AG04450 (cell line): ENCODE measurements at regions not wholly inside any gene's neighbourhood (a gene's known extent, or its start where the extent isn't known, plus 50 kb on each side); places are given as distances from the start of the nearest gene placed in this dataset.

Source experiments
- CTCF ChIA-PET: fragments of 300-600, 350-600 bp; formaldehyde crosslinking; extraction: SDS; loops from one replicate; lab custom pipeline; 2022; ENCODE audit warnings: antibody characterized with exemption, inconsistent platforms; lab: Charles Lee
- POLR2A ChIA-PET: fragments of 350-600 bp; formaldehyde crosslinking; extraction: SDS; loops from one replicate; lab custom pipeline; 2021; ENCODE audit warnings: antibody characterized with exemption, inconsistent platforms; lab: Yijun Ruan, JAX
- DNase-seq: peaks from one replicate; pipeline ENCODE4 v3.0.0-alpha.2; 2011; ENCODE audit warnings: low read depth, low spot score
- H3K27ac ChIP-seq: one replicate; pipeline ENCODE4 v1.5.1; 2012; ENCODE audit warnings: low read depth, low read length, control low read depth
- H3K27me3 ChIP-seq: one replicate; pipeline ENCODE4 v1.6.0; 2012; ENCODE audit warnings: low read length; ENCODE audit not compliant: control insufficient read depth, insufficient read depth
- H3K4me3 ChIP-seq: 2 replicates; pipeline ENCODE4 v1.5.1; 2011; ENCODE audit warnings: mild to moderate bottlenecking, low read depth, low read length, control low read depth
- H3K9me3 ChIP-seq: 2 replicates; pipeline ENCODE4 v1.5.1; 2012; ENCODE audit warnings: low read length; ENCODE audit not compliant: control insufficient read depth, insufficient read depth
- CTCF ChIP-seq: IDR thresholded peaks from 2 replicates; pipeline ENCODE4 v1.5.1; 2011; ENCODE audit warnings: low read depth, low read length, control low read depth, inconsistent platforms

- no peak overlapping the region for H3K27ac ChIP-seq
- H3K27me3 ChIP-seq: no peaks in the 10 kb centered on the region
- no peak for TF ChIP-seq CTCF
- ChIA-PET POLR2A (interaction anchor here (0.6 kb wide), 1 partner anchor 48 kb away, joined by 4 read pairs; no protein-coding TSS in a partner anchor), CTCF (interaction anchor here (1.2 kb wide), 1 partner anchor 23 kb away, joined by 3 read pairs; no protein-coding TSS in a partner anchor)
- no peak for DNase-seq
- no peak overlapping the region for H3K4me3 ChIP-seq
- H3K9me3 ChIP-seq: peaks cover 13% of the 10 kb centered on the region; the same call in 1 of the 2 replicates
These were observed 101.3 kb downstream of the DISP1 start for GRCh38 chr1:222916100-222916499.

- no peak for DNase-seq
- H3K27ac ChIP-seq: no peak overlapping the region
- no peaks in the 10 kb centered on the region for H3K27me3 ChIP-seq
- ChIA-PET CTCF (interaction anchor here (1.2 kb wide), 1 partner anchor 171 kb away, joined by 5 read pairs; no protein-coding TSS in a partner anchor), POLR2A (no interaction called here)
- no peak overlapping the region for H3K4me3 ChIP-seq
- H3K9me3 ChIP-seq: peaks cover 13% of the 10 kb centered on the region; the same call in 1 of the 2 replicates
- no peak for TF ChIP-seq CTCF
These were observed 104.1 kb downstream of the DISP1 start for GRCh38 chr1:222918801-222919477.

- ChIA-PET CTCF (interaction anchor here (1.2 kb wide), 1 partner anchor 171 kb away, joined by 5 read pairs; no protein-coding TSS in a partner anchor), POLR2A (no interaction called here)
- no peaks in the 10 kb centered on the region for H3K27me3 ChIP-seq
- no peak for TF ChIP-seq CTCF
- H3K4me3 ChIP-seq: no peak overlapping the region
- peaks cover 13% of the 10 kb centered on the region; the same call in 1 of the 2 replicates for H3K9me3 ChIP-seq
- DNase-seq: peak; percentile 48
- H3K27ac ChIP-seq: no peak overlapping the region
These were observed 104.6 kb downstream of the DISP1 start for GRCh38 chr1:222919478-222919865.

- Histone ChIP-seq H3K27ac (no peak overlapping the region), H3K4me3 (no peak overlapping the region), H3K9me3 (peaks cover 13% of the 10 kb centered on the region; the same call in 1 of the 2 replicates), H3K27me3 (no peaks in the 10 kb centered on the region)
- CTCF ChIA-PET: no interaction called here
- POLR2A ChIA-PET: no interaction called here
- no peak for DNase-seq
- TF ChIP-seq CTCF: no peak
These were observed 105.3 kb downstream of the DISP1 start for GRCh38 chr1:222920169-222920568.

- H3K4me3 ChIP-seq: no peak overlapping the region
- no peak for DNase-seq
- no peak for TF ChIP-seq CTCF
- H3K9me3 ChIP-seq: peaks cover 10% of the 10 kb centered on the region; the same call in 1 of the 2 replicates
- CTCF ChIA-PET: no interaction called here
- no peak overlapping the region for H3K27ac ChIP-seq
- H3K27me3 ChIP-seq: no peaks in the 10 kb centered on the region
- POLR2A ChIA-PET: interaction anchor here (0.6 kb wide), 1 partner anchor 9 kb away, joined by 3 read pairs; no protein-coding TSS in a partner anchor
These were observed 107.1 kb downstream of the DISP1 start for GRCh38 chr1:222921945-222922344.
